ENCODE measurements at regions not wholly inside any gene's neighbourhood (a gene's known extent, or its start where the extent isn't known, plus 50 kb on each side); places are given as distances from the start of the nearest gene placed in this dataset.

GRCh38 chr16:5572056-5572455 is 474.5 kb upstream of the EEF2KMT start:
- TF ChIP-seq CTCF (IDR thresholded peaks at IDR 0.05) (no peak), POLR2A (IDR thresholded peaks at IDR 0.05) (no peak)

Measured in uterus (tissue), 2 donors.